Lower lobe of right lung (tissue), 2 donors: ENCODE measurements at regions not wholly inside any gene's neighbourhood (a gene's known extent, or its start where the extent isn't known, plus 50 kb on each side); places are given as distances from the start of the nearest gene placed in this dataset.

Experiments used
- ATAC-seq, 2 donors: fragments of 200-7000 bp; cut with Tn5 transposase; one replicate each; pipeline ENCODE4 v1.9.1; 2020 to 2022; ENCODE audit warnings: mild to moderate bottlenecking in 2 of 2, moderate library complexity in 2 of 2
- DNase-seq: peaks from one replicate; pipeline ENCODE4 v3.0.0-alpha.2; 2020
- H3K27ac ChIP-seq: fragments of 200-600 bp; one replicate; pipeline ENCODE4 v1.8.0; 2022
- H3K27me3 ChIP-seq: fragments of 200-600 bp; one replicate; pipeline ENCODE4 v1.8.0; 2022; ENCODE audit warnings: low read depth
- H3K36me3 ChIP-seq: fragments of 200-600 bp; one replicate; pipeline ENCODE4 v1.8.0; 2022; ENCODE audit warnings: mild to moderate bottlenecking
- H3K4me1 ChIP-seq: fragments of 200-600 bp; one replicate; pipeline ENCODE4 v1.8.0; 2022
- H3K4me3 ChIP-seq: fragments of 200-600 bp; one replicate; pipeline ENCODE4 v1.8.0; 2022; ENCODE audit warnings: mild to moderate bottlenecking
- H3K9me3 ChIP-seq: fragments of 200-600 bp; one replicate; pipeline ENCODE4 v1.8.0; 2022
- intact Hi-C: fragments of 100-400 bp; cut with DNase I; formaldehyde crosslinking; loops from one replicate; pipeline ENCODE4 v1.11.0; 2022
- TF ChIP-seq, protein P1 (sequence below): fragments of 200-600 bp; IDR thresholded peaks from one replicate; pipeline ENCODE4 v1.8.0; 2022; ENCODE audit warnings: antibody characterized with exemption, mild to moderate bottlenecking
- donor health status: DM: no; HTN: yes; CAD: no; lungs with severe emphysema.

DNA sequence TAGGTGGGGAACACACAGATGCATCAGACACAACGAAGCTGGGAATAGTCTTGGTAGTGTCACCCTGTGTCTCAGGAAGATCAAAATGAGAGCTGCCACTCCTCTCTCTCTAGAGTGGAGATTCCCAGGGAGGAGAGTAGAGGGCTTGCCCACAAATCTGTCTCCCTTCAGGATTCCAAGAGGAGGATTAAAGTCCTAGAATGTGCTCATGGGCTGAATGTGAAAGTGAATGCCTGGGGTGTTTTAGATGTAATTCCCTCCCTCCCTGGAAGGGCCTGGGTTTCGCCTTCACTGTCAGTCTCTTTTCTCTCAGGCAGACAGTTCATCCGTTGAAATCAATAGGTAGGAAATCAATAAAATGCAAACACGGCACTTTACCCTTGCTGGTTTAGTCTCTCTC is 282.6 kb upstream of the PPARGC1A start:
- Histone ChIP-seq H3K27me3 (no peaks in the 10 kb centered on the region), H3K36me3 (no peaks in the 10 kb centered on the region), H3K27ac (no peak overlapping the region), H3K4me1 (no peaks in the 10 kb centered on the region), H3K9me3 (no peaks in the 10 kb centered on the region), H3K4me3 (no peak overlapping the region)
- ATAC-seq: no peak
- TF ChIP-seq, protein P1, sequence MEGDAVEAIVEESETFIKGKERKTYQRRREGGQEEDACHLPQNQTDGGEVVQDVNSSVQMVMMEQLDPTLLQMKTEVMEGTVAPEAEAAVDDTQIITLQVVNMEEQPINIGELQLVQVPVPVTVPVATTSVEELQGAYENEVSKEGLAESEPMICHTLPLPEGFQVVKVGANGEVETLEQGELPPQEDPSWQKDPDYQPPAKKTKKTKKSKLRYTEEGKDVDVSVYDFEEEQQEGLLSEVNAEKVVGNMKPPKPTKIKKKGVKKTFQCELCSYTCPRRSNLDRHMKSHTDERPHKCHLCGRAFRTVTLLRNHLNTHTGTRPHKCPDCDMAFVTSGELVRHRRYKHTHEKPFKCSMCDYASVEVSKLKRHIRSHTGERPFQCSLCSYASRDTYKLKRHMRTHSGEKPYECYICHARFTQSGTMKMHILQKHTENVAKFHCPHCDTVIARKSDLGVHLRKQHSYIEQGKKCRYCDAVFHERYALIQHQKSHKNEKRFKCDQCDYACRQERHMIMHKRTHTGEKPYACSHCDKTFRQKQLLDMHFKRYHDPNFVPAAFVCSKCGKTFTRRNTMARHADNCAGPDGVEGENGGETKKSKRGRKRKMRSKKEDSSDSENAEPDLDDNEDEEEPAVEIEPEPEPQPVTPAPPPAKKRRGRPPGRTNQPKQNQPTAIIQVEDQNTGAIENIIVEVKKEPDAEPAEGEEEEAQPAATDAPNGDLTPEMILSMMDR: no peak
- DNase-seq: no peak
- intact Hi-C loops: no loop called here

- H3K36me3 ChIP-seq: no peaks in the 10 kb centered on the region
- H3K9me3 ChIP-seq: no peaks in the 10 kb centered on the region
- no peak for DNase-seq
- intact Hi-C loops: no loop called here
- TF ChIP-seq, protein P1: no peak
- no peaks in the 10 kb centered on the region for H3K27me3 ChIP-seq
- H3K27ac ChIP-seq: no peak overlapping the region
- H3K4me1 ChIP-seq: no peaks in the 10 kb centered on the region
- ATAC-seq: no peak
- H3K4me3 ChIP-seq: no peak overlapping the region
Observed at GRCh38 chr4:24169956-24170355, 280.1 kb upstream of the PPARGC1A start.

- DNase-seq: no peak
- TF ChIP-seq, protein P1: no peak
- Histone ChIP-seq H3K4me1 (no peaks in the 10 kb centered on the region), H3K27me3 (no peaks in the 10 kb centered on the region), H3K36me3 (no peaks in the 10 kb centered on the region), H3K27ac (no peak overlapping the region), H3K4me3 (no peak overlapping the region), H3K9me3 (no peaks in the 10 kb centered on the region)
- intact Hi-C loops: no loop called here
- ATAC-seq: no peak
Observed at GRCh38 chr4:24168658-24169057, 278.8 kb upstream of the PPARGC1A start.

DNA sequence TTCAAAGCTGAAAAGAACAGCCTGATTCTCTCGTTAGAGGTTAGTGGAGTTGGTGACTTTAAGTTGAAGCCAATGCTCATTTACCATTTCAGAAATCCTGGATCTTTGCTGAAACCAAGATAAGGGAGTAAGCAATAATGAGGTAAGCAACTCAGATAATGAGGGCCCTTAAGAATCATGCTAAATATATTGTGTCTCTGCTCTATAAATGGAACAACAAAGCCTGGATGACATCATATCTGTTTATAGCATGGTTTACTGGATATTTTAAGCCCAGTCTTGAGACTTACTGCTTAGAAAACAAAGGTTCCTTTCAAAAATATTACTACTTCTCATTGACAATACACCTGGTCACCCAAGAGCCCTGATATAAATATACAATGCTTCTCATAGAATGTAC is 276.7 kb upstream of the PPARGC1A start:
- TF ChIP-seq, protein P1: no peak
- ATAC-seq (no peak), DNase-seq (no peak)
- Histone ChIP-seq H3K9me3 (no peaks in the 10 kb centered on the region), H3K27ac (no peak overlapping the region), H3K4me3 (no peak overlapping the region), H3K36me3 (no peaks in the 10 kb centered on the region), H3K4me1 (no peaks in the 10 kb centered on the region), H3K27me3 (no peaks in the 10 kb centered on the region)
- intact Hi-C loops: no loop called here

DNA sequence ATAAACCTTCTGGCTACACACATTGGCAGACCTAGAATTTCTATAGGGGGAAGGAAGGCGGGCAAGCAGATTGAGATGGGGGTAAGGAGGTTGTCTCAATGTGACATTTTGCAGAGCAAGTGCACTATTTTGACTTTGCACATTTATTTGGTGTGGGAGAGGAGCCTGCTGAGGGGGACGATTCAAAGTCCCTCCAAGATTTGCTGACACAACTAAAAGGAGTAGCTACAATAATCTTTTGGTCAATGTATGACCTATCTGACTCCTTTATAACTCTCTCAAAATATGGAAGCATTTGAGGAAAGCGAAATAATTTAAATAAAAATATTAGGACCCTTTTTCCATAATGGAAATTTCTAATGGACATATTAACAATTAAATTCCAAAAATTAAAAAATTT is 274.9 kb upstream of the PPARGC1A start:
- DNase-seq: no peak
- ATAC-seq: no peak
- TF ChIP-seq, protein P1: no peak
- H3K36me3 ChIP-seq: no peaks in the 10 kb centered on the region
- no peaks in the 10 kb centered on the region for H3K9me3 ChIP-seq
- no peaks in the 10 kb centered on the region for H3K27me3 ChIP-seq
- H3K27ac ChIP-seq: no peak overlapping the region
- H3K4me1 ChIP-seq: no peaks in the 10 kb centered on the region
- intact Hi-C loops: no loop called here
- no peak overlapping the region for H3K4me3 ChIP-seq

- DNase-seq (no peak), ATAC-seq (no peak)
- no peak overlapping the region for H3K4me3 ChIP-seq
- TF ChIP-seq, protein P1: no peak
- H3K27me3 ChIP-seq: no peaks in the 10 kb centered on the region
- no peaks in the 10 kb centered on the region for H3K4me1 ChIP-seq
- H3K9me3 ChIP-seq: no peaks in the 10 kb centered on the region
- H3K27ac ChIP-seq: no peak overlapping the region
- H3K36me3 ChIP-seq: no peaks in the 10 kb centered on the region
- intact Hi-C loops: no loop called here
Observed at GRCh38 chr4:24164054-24164693, 274.3 kb upstream of the PPARGC1A start.
